ENCODE measurements at regions not wholly inside any gene's neighbourhood (a gene's known extent, or its start where the extent isn't known, plus 50 kb on each side); places are given as distances from the start of the nearest gene placed in this dataset.

GRCh38 chr3:157626817-157627216, 123.6 kb upstream of the VEPH1 start:
- Histone ChIP-seq H2BK120ac (replicated peaks; ENCODE audit: low read depth, low read length) (no peak overlapping the region), H2BK20ac (ENCODE audit: low read length) (no peak overlapping the region), H3K23me2 (ENCODE audit: low read depth, low read length) (no peaks in the 10 kb centered on the region), H4K8ac (ENCODE audit: extremely low read depth, insufficient read depth, low read length) (no peak overlapping the region), H2AFZ (ENCODE audit: low read length) (no peak overlapping the region), H2BK5ac (ENCODE audit: low read depth, low read length) (no peak overlapping the region), H3K23ac (ENCODE audit: insufficient read length) (no peak overlapping the region), H3K79me2 (ENCODE audit: control insufficient read depth in 1 of 2, insufficient read depth in 2 of 2, low read length in 2 of 2) (no peaks in the 10 kb centered on the region), H3K79me1 (ENCODE audit: low read depth, low read length) (no peaks in the 10 kb centered on the region), H3K27me3 (replicated peaks in 1 of 4; ENCODE audit: control insufficient read depth in 3 of 4, extremely low read depth in 1 of 4, insufficient read depth in 3 of 4, low read length in 3 of 4) (no peaks in the 10 kb centered on the region), H4K5ac (ENCODE audit: insufficient read length, low read depth, low read length) (no peak overlapping the region), H3K4me3 (ENCODE audit: extremely low read depth in 1 of 4, insufficient read depth in 2 of 4, low read depth in 3 of 4, low read length in 4 of 4) (no peak overlapping the region), H2BK12ac (ENCODE audit: low read depth, low read length) (no peak overlapping the region), H2AK5ac (ENCODE audit: low read depth, low read length) (no peak overlapping the region), H3K18ac (ENCODE audit: extremely low read depth, low read length) (no peak overlapping the region), H3K4me2 (ENCODE audit: insufficient read depth in 1 of 2, low read depth in 2 of 2, low read length in 2 of 2) (no peak overlapping the region), H3K4ac (replicated peaks; ENCODE audit: insufficient read length, low read depth, low read length) (no peak overlapping the region), H3K36me3 (ENCODE audit: control insufficient read depth in 2 of 4, insufficient read depth in 4 of 4, low read length in 3 of 4) (no peaks in the 10 kb centered on the region), H4K91ac (replicated peaks; ENCODE audit: insufficient read length, low read length) (no peak overlapping the region), H3K14ac (ENCODE audit: insufficient read length) (no peak overlapping the region), H3K9me3 (ENCODE audit: insufficient read depth in 2 of 2, low read depth in 1 of 2, low read length in 1 of 2) (no peaks in the 10 kb centered on the region), H4K20me1 (replicated peaks in 1 of 2; ENCODE audit: control insufficient read depth in 1 of 2, insufficient read depth in 2 of 2, low read length in 2 of 2) (no peaks in the 10 kb centered on the region), H3K4me1 (replicated peaks in 1 of 4; ENCODE audit: control insufficient read depth in 3 of 4, insufficient read depth in 4 of 4, low read length in 3 of 4) (no peaks in the 10 kb centered on the region), H3K9ac (replicated peaks in 1 of 4; ENCODE audit: extremely low read depth in 1 of 4, low read depth in 3 of 4, low read length in 3 of 4) (no peak overlapping the region), H3K56ac (replicated peaks; ENCODE audit: insufficient read length, low read depth, low read length) (no peak overlapping the region), H3K27ac (ENCODE audit: low read depth, low read length) (no peak overlapping the region), H2BK15ac (ENCODE audit: low read length) (no peak overlapping the region)
- 73% methylated on average over 3 of the region's 3 CpGs; no CpG with 5 or more reads in 1 of the 2 experiments for WGBS, 2 experiments (ENCODE audit: extremely low coverage in 1 of 2, insufficient coverage in 1 of 2, insufficient read length in 1 of 2, insufficient replicate concordance in 2 of 2, low coverage in 1 of 2, low lambda C conversion rate in 2 of 2, missing lambda C conversion rate in 1 of 2)
- TF ChIP-seq MAX (IDR thresholded peaks at IDR 0.05) (no peak), USF2 (IDR thresholded peaks at IDR 0.05; ENCODE audit: low read length) (no peak), EGR1 (IDR thresholded peaks at IDR 0.05; ENCODE audit: borderline replicate concordance, low read depth, low read length) (no peak)
- CTCF ChIA-PET (ENCODE audit: partially characterized antibody) = interaction anchor here (0.8 to 1.7 kb wide), 3 partner anchors 21 to 195 kb away, joined by 3 to 6 read pairs (median 4); no protein-coding TSS in a partner anchor
- DNase-seq (ENCODE audit: low read depth in 1 of 2, low spot score in 2 of 2) = no peak
- POLR2A ChIA-PET (ENCODE audit: partially characterized antibody) = no interaction called here
- FAIRE-seq = no peak
